ENCODE measurements at regions not wholly inside any gene's neighbourhood (a gene's known extent, or its start where the extent isn't known, plus 50 kb on each side); places are given as distances from the start of the nearest gene placed in this dataset.
A peak's percentile ranks its signal among the peaks of the same experiment; 100 is the strongest.

DNA sequence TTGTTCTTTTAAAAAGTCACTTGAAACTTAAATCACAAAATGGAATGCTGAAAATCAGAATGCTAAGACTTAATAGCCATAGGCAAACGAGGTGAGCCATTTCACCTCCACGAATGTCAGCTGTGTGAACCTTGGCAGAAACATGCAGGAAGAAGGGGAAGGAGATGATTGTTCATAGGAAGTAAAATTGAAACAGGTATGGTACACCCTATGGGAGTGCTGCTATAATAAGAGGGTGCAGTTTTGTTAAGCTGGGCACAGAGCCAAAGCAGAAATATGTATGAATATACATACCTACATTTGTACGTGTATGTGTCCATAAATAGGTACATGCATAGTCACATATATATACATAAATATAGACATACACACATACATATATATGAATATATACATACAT is 51.0 kb upstream of the SPINK5 start:
- H3K4me2 ChIP-seq = no peak overlapping the region
- 45% methylated on average over 3 of the region's 3 CpGs for WGBS (ENCODE audit: low lambda C conversion rate, missing lambda C conversion rate)
- no peak overlapping the region for H3K4me3 ChIP-seq
- H4K20me1 ChIP-seq (ENCODE audit: insufficient read depth, poor library complexity, severe bottlenecking) = no peaks in the 10 kb centered on the region
- no peaks in the 10 kb centered on the region for H3K9me2 ChIP-seq (replicated peaks; ENCODE audit: insufficient read depth)
- no peak for TF ChIP-seq EZH2phosphoT487 (IDR thresholded peaks at IDR 0.05; ENCODE audit: low read depth, severe bottlenecking, unreplicated experiment)
- no peak for TF ChIP-seq EZH2 (IDR thresholded peaks at IDR 0.05; ENCODE audit: borderline replicate concordance)
- TF ChIP-seq, protein P1, sequence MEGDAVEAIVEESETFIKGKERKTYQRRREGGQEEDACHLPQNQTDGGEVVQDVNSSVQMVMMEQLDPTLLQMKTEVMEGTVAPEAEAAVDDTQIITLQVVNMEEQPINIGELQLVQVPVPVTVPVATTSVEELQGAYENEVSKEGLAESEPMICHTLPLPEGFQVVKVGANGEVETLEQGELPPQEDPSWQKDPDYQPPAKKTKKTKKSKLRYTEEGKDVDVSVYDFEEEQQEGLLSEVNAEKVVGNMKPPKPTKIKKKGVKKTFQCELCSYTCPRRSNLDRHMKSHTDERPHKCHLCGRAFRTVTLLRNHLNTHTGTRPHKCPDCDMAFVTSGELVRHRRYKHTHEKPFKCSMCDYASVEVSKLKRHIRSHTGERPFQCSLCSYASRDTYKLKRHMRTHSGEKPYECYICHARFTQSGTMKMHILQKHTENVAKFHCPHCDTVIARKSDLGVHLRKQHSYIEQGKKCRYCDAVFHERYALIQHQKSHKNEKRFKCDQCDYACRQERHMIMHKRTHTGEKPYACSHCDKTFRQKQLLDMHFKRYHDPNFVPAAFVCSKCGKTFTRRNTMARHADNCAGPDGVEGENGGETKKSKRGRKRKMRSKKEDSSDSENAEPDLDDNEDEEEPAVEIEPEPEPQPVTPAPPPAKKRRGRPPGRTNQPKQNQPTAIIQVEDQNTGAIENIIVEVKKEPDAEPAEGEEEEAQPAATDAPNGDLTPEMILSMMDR (IDR thresholded peaks at IDR 0.05; ENCODE audit: poor library complexity) = no peak
- no peak for DNase-seq (ENCODE audit: low spot score)
- H3K4me1 ChIP-seq (ENCODE audit: insufficient read depth) = no peaks in the 10 kb centered on the region
- H3K36me3 ChIP-seq (replicated peaks; ENCODE audit: insufficient read depth, low read depth) = no peaks in the 10 kb centered on the region
- no peak overlapping the region for H3K27ac ChIP-seq
- H2AFZ ChIP-seq = no peak overlapping the region
- no peaks in the 10 kb centered on the region for H3K27me3 ChIP-seq
- no peaks in the 10 kb centered on the region for H3K9me3 ChIP-seq (ENCODE audit: low read depth)
- no peaks in the 10 kb centered on the region for H3K79me2 ChIP-seq

GRCh38 chr5:148011398-148012137 is 52.2 kb upstream of the SPINK5 start:
- WGBS (ENCODE audit: low lambda C conversion rate, missing lambda C conversion rate) = 81% methylated on average over 3 of the region's 3 CpGs
- Histone ChIP-seq H3K4me2 (no peak overlapping the region), H3K9me3 (ENCODE audit: low read depth) (no peaks in the 10 kb centered on the region)

GRCh38 chr5:148005788-148006520 is 57.8 kb upstream of the SPINK5 start:
- H3K9me3 ChIP-seq (ENCODE audit: low read depth) = peaks cover 10% of the 10 kb centered on the region
- TF ChIP-seq, protein P1 (IDR thresholded peaks at IDR 0.05; ENCODE audit: poor library complexity) = no peak
- TF ChIP-seq EZH2phosphoT487 (IDR thresholded peaks at IDR 0.05; ENCODE audit: low read depth, severe bottlenecking, unreplicated experiment) = no peak
- TF ChIP-seq EZH2 (IDR thresholded peaks at IDR 0.05; ENCODE audit: borderline replicate concordance) = no peak
- H3K4me3 ChIP-seq = no peak overlapping the region
- no peaks in the 10 kb centered on the region for H4K20me1 ChIP-seq (ENCODE audit: insufficient read depth, poor library complexity, severe bottlenecking)
- no peak overlapping the region for H2AFZ ChIP-seq
- no peaks in the 10 kb centered on the region for H3K4me1 ChIP-seq (ENCODE audit: insufficient read depth)
- no peaks in the 10 kb centered on the region for H3K9me2 ChIP-seq (replicated peaks; ENCODE audit: insufficient read depth)
- H3K27me3 ChIP-seq = no peaks in the 10 kb centered on the region
- H3K79me2 ChIP-seq = no peaks in the 10 kb centered on the region
- no peak overlapping the region for H3K4me2 ChIP-seq
- H3K27ac ChIP-seq = no peak overlapping the region
- 75% methylated on average over 12 of the region's 12 CpGs for whole genome bisulfite sequencing (ENCODE audit: low lambda C conversion rate, missing lambda C conversion rate)
- no peaks in the 10 kb centered on the region for H3K36me3 ChIP-seq (replicated peaks; ENCODE audit: insufficient read depth, low read depth)
- DNase-seq (ENCODE audit: low spot score) = no peak

More at GRCh38 chr5:148011398-148012137, 52.2 kb upstream of the SPINK5 start:
- Histone ChIP-seq H3K4me1 (ENCODE audit: insufficient read depth) (no peaks in the 10 kb centered on the region), H2AFZ (no peak overlapping the region), H3K79me2 (no peaks in the 10 kb centered on the region), H3K27ac (no peak overlapping the region), H3K27me3 (no peaks in the 10 kb centered on the region), H4K20me1 (ENCODE audit: insufficient read depth, poor library complexity, severe bottlenecking) (no peaks in the 10 kb centered on the region), H3K4me3 (no peak overlapping the region), H3K36me3 (replicated peaks; ENCODE audit: insufficient read depth, low read depth) (no peaks in the 10 kb centered on the region), H3K9me2 (replicated peaks; ENCODE audit: insufficient read depth) (no peaks in the 10 kb centered on the region)
- peak; percentile 19 for DNase-seq (ENCODE audit: low spot score)
- no peak for TF ChIP-seq EZH2 (IDR thresholded peaks at IDR 0.05; ENCODE audit: borderline replicate concordance)
- TF ChIP-seq EZH2phosphoT487 (IDR thresholded peaks at IDR 0.05; ENCODE audit: low read depth, severe bottlenecking, unreplicated experiment) = no peak
- TF ChIP-seq, protein P1 (IDR thresholded peaks at IDR 0.05; ENCODE audit: poor library complexity) = no peak

All from hepatocyte (in vitro differentiated cells).